COLO668 (cell line): ENCODE measurements at regions not wholly inside any gene's neighbourhood (a gene's known extent, or its start where the extent isn't known, plus 50 kb on each side); places are given as distances from the start of the nearest gene placed in this dataset.

Experiments
- DNase-seq: peaks from one replicate; lab custom pipeline; 2025; ENCODE audit not compliant: unreplicated experiment; lab: John Stamatoyannopoulos, UW

- DNase-seq, result no peak
Measured at GRCh38 chr9:107983762-107984161, 494.2 kb upstream of the KLF4 start.

- DNase-seq, result no peak
Measured at GRCh38 chr9:107983181-107983603, 493.6 kb upstream of the KLF4 start.

GRCh38 chr9:107982745-107983144, 493.2 kb upstream of the KLF4 start:
- DNase-seq, result no peak

GRCh38 chr9:107982001-107982400, 492.4 kb upstream of the KLF4 start:
- no peak for DNase-seq

- DNase-seq, result no peak
Measured at GRCh38 chr9:107980984-107981383, 491.4 kb upstream of the KLF4 start.

GRCh38 chr9:107976767-107977166, 487.2 kb upstream of the KLF4 start:
- DNase-seq, result no peak

- DNase-seq, result no peak
Measured at GRCh38 chr9:107975426-107976010, 485.9 kb upstream of the KLF4 start.

GRCh38 chr9:107973451-107973850, 483.9 kb upstream of the KLF4 start:
- no peak for DNase-seq

- no peak for DNase-seq
Measured at GRCh38 chr9:107972346-107972745, 482.8 kb upstream of the KLF4 start.

GRCh38 chr9:107971241-107971640, 481.7 kb upstream of the KLF4 start:
- DNase-seq, result no peak

GRCh38 chr9:107970726-107971125, 481.2 kb upstream of the KLF4 start:
- no peak for DNase-seq

GRCh38 chr9:107969727-107970126, 480.2 kb upstream of the KLF4 start:
- no peak for DNase-seq

- DNase-seq, result no peak
Measured at GRCh38 chr9:107969141-107969540, 479.6 kb upstream of the KLF4 start.

- no peak for DNase-seq
Measured at GRCh38 chr9:107963246-107963645, 473.7 kb upstream of the KLF4 start.

- no peak for DNase-seq
Measured at GRCh38 chr9:107960916-107961315, 471.3 kb upstream of the KLF4 start.

GRCh38 chr9:107954312-107954711, 464.7 kb upstream of the KLF4 start:
- DNase-seq, result no peak

- DNase-seq, result no peak
Measured at GRCh38 chr9:107953556-107954125, 464.1 kb upstream of the KLF4 start.

GRCh38 chr9:107952773-107953172, 463.2 kb upstream of the KLF4 start:
- DNase-seq, result no peak

- DNase-seq, result no peak
Measured at GRCh38 chr9:107951511-107951910, 461.9 kb upstream of the KLF4 start.

GRCh38 chr9:107949061-107949460, 459.5 kb upstream of the KLF4 start:
- no peak for DNase-seq

- DNase-seq, result no peak
Measured at GRCh38 chr9:107948601-107949000, 459.0 kb upstream of the KLF4 start.

GRCh38 chr9:107948086-107948485, 458.5 kb upstream of the KLF4 start:
- no peak for DNase-seq
